Esophagus muscularis mucosa (tissue), 4 donors: ENCODE measurements at regions not wholly inside any gene's neighbourhood (a gene's known extent, or its start where the extent isn't known, plus 50 kb on each side); places are given as distances from the start of the nearest gene placed in this dataset.

ENCODE experiments used
- DNase-seq: peaks from one replicate; pipeline ENCODE4 v3.0.0-alpha.2; 2017; ENCODE audit errors: extremely low spot score
- H3K27ac ChIP-seq, 4 donors: fragments of 200-600 bp; sonication (generic); replicated peaks in 1 of 4; 1 replicate in 3 of 4; 2 replicates in 1 of 4; pipeline ENCODE4 v1.5.1; 2016 to 2019; ENCODE audit warnings: mild to moderate bottlenecking in 1 of 4
- H3K27me3 ChIP-seq, 4 donors: fragments of 200-600 bp; sonication (generic); one replicate each; pipeline versions ENCODE4 v1.5.1 to v1.6.0; 2016 to 2019
- H3K36me3 ChIP-seq, 4 donors: fragments of 200-600 bp; sonication (generic); one replicate each; pipeline ENCODE4 v1.5.1; 2016 to 2019
- H3K4me1 ChIP-seq, 4 donors: fragments of 200-600 bp; sonication (generic); one replicate each; pipeline ENCODE4 v1.5.1; 2016 to 2019
- H3K4me3 ChIP-seq, 4 donors: fragments of 200-600 bp; sonication (generic); 1 replicate in 2 of 4; 2 replicates in 2 of 4; pipeline ENCODE4 v1.5.1; 2016 to 2019; ENCODE audit warnings: mild to moderate bottlenecking in 4 of 4, moderate library complexity in 1 of 4
- H3K9me3 ChIP-seq, 4 donors: fragments of 200-600 bp; sonication (generic); 1 replicate in 3 of 4; 2 replicates in 1 of 4; pipeline ENCODE4 v1.5.1; 2016 to 2019
- CTCF ChIP-seq, 3 experiments: fragments of 200-600 bp in 2 of 3; fragments of 450-650 bp in 1 of 3; sonication (generic) in 2 of 3; IDR thresholded peaks; one replicate each; pipeline ENCODE4 v1.5.1; 2017 to 2019; ENCODE audit warnings: antibody characterized with exemption in 3 of 3, mild to moderate bottlenecking in 2 of 3, moderate library complexity in 1 of 3
- EP300 ChIP-seq: sonication (generic); formaldehyde crosslinking; IDR thresholded peaks from one replicate; pipeline ENCODE4 v1.6.1; 2017; ENCODE audit warnings: antibody characterized with exemption
- POLR2A ChIP-seq: fragments of 450-650 bp; IDR thresholded peaks from one replicate; pipeline ENCODE4 v1.6.1; 2017; ENCODE audit warnings: antibody characterized with exemption, moderate library complexity, mild to moderate bottlenecking, low read depth
- POLR2AphosphoS5 ChIP-seq, 2 donors: sonication (generic); formaldehyde crosslinking; IDR thresholded peaks; one replicate each; pipeline ENCODE4 v1.6.1; 2017; ENCODE audit warnings: antibody characterized with exemption in 2 of 2
- WGBS: methylation state at CpG from one replicate; pipeline ENCODE4 v1.1.5; 2018; 5-methylcytosine and 5-hydroxymethylcytosine counted together
- intact Hi-C: fragments of 100-400 bp; cut with DNase I; formaldehyde crosslinking; loops from one replicate; pipeline ENCODE4 v1.15.1; 2023

DNA sequence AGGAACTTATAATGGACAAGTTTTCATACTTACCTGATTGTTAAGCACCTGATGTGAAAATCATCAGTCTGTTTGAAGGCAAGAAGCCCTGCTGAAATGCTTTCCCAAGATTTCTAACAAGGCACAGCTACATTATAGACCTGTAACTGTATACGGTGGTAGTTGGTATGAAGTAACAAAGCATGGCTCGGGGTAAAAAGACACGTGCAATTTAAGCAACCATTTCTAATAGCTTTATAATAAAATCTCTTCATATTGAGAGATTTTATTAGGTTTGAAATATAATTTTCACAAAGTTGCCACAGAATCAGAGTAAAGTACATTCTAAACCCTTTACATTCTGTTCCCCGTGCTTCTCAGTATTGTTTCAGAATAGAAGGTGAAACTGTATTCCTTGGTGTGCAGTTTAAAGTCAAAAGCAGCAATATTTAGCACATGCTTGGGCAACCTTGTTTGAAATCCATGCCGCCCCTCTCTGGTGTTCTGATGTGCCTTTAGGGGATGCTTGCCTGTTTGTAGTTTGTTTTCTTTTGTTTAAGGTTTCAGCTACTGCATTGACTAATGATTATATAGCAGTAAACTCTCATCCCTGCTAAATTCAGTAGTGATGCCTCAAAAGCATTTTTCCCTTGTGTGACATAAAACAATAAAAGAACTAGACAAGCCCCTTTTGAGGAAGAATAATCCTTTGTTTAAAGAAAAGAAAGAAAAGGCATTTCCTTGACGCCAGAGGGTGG, 125.2 kb upstream of the OBI1 start:
- 63% methylated on average over 6 of the region's 6 CpGs for WGBS
- intact Hi-C loops, result no loop called here
- H3K27ac ChIP-seq, result no peak overlapping the region
- no peak overlapping the region for H3K4me3 ChIP-seq
- no peak for DNase-seq
- TF ChIP-seq EP300 (no peak), CTCF (IDR thresholded peaks at IDR 0.05) (no peak), POLR2AphosphoS5 (IDR thresholded peaks at IDR 0.05) (no peak), POLR2A (no peak)
- H3K36me3 ChIP-seq, result no peaks in the 10 kb centered on the region
- no peaks in the 10 kb centered on the region for H3K9me3 ChIP-seq
- peaks cover 0 to 3% (median 0%) of the 10 kb centered on the region in 4 donors for H3K27me3 ChIP-seq
- H3K4me1 ChIP-seq, result no peaks in the 10 kb centered on the region

- intact Hi-C loops, result no loop called here
- TF ChIP-seq EP300 (no peak), POLR2A (no peak), POLR2AphosphoS5 (IDR thresholded peaks at IDR 0.05) (no peak), CTCF (IDR thresholded peaks at IDR 0.05) (no peak)
- Histone ChIP-seq H3K36me3 (no peaks in the 10 kb centered on the region), H3K27me3 (no peaks in the 10 kb centered on the region), H3K4me1 (no peaks in the 10 kb centered on the region), H3K27ac (no peak overlapping the region), H3K9me3 (no peaks in the 10 kb centered on the region), H3K4me3 (no peak overlapping the region)
- DNase-seq, result no peak
- WGBS, result 40% methylated on average over 3 of the region's 3 CpGs
These were observed 121.8 kb upstream of the OBI1 start for GRCh38 chr13:78780708-78781107.

DNA sequence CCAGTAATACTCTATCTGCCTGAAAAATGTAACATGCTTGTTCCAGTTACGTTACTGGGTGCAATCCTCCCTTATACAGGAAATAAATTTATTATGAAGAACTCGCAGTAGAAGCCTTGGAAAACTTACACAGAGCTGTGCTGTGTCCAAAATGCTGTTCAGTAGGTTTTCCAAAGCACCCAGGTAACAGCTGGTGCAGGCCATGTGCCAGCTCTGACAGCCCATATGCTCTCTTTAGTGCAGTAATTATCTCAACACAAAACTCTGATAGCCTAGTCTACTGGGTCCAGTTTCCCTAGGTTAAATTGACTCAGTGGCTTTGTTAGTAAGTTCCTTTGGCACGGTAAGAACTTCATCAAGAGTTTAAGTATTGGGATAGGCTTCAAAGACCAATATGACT, 120.7 kb upstream of the OBI1 start:
- intact Hi-C loops, result no loop called here
- TF ChIP-seq CTCF (IDR thresholded peaks at IDR 0.05), result no peak
- no peak for TF ChIP-seq POLR2AphosphoS5 (IDR thresholded peaks at IDR 0.05)
- no peak for TF ChIP-seq EP300
- no peak for TF ChIP-seq POLR2A
- Histone ChIP-seq H3K9me3 (no peaks in the 10 kb centered on the region), H3K36me3 (no peaks in the 10 kb centered on the region), H3K4me1 (no peaks in the 10 kb centered on the region), H3K4me3 (no peak overlapping the region), H3K27ac (no peak overlapping the region), H3K27me3 (no peaks in the 10 kb centered on the region)
- WGBS, result 71% methylated on average over 3 of the region's 3 CpGs
- DNase-seq, result no peak

- 77% methylated on average over 6 of the region's 6 CpGs for WGBS
- no peak overlapping the region for H3K4me3 ChIP-seq
- no peaks in the 10 kb centered on the region for H3K9me3 ChIP-seq
- no peak overlapping the region for H3K27ac ChIP-seq
- intact Hi-C loops, result no loop called here
- DNase-seq, result no peak
- no peaks in the 10 kb centered on the region for H3K36me3 ChIP-seq
- no peaks in the 10 kb centered on the region for H3K4me1 ChIP-seq
- TF ChIP-seq EP300 (no peak), POLR2AphosphoS5 (IDR thresholded peaks at IDR 0.05) (no peak), POLR2A (no peak), CTCF (IDR thresholded peaks at IDR 0.05) (no peak)
- no peaks in the 10 kb centered on the region for H3K27me3 ChIP-seq
These were observed 119.0 kb upstream of the OBI1 start for GRCh38 chr13:78777976-78778375.

GRCh38 chr13:78777396-78777795, 118.4 kb upstream of the OBI1 start:
- no peaks in the 10 kb centered on the region for H3K9me3 ChIP-seq
- intact Hi-C loops, result no loop called here
- no peaks in the 10 kb centered on the region for H3K27me3 ChIP-seq
- H3K36me3 ChIP-seq, result no peaks in the 10 kb centered on the region
- WGBS, result 57% methylated on average over 4 of the region's 4 CpGs
- no peaks in the 10 kb centered on the region for H3K4me1 ChIP-seq
- H3K27ac ChIP-seq, result no peak overlapping the region
- no peak for DNase-seq
- no peak overlapping the region for H3K4me3 ChIP-seq
- TF ChIP-seq EP300 (no peak), POLR2AphosphoS5 (IDR thresholded peaks at IDR 0.05) (no peak), POLR2A (no peak), CTCF (IDR thresholded peaks at IDR 0.05) (no peak)
